ENCODE measurements at regions not wholly inside any gene's neighbourhood (a gene's known extent, or its start where the extent isn't known, plus 50 kb on each side); places are given as distances from the start of the nearest gene placed in this dataset.

DNA sequence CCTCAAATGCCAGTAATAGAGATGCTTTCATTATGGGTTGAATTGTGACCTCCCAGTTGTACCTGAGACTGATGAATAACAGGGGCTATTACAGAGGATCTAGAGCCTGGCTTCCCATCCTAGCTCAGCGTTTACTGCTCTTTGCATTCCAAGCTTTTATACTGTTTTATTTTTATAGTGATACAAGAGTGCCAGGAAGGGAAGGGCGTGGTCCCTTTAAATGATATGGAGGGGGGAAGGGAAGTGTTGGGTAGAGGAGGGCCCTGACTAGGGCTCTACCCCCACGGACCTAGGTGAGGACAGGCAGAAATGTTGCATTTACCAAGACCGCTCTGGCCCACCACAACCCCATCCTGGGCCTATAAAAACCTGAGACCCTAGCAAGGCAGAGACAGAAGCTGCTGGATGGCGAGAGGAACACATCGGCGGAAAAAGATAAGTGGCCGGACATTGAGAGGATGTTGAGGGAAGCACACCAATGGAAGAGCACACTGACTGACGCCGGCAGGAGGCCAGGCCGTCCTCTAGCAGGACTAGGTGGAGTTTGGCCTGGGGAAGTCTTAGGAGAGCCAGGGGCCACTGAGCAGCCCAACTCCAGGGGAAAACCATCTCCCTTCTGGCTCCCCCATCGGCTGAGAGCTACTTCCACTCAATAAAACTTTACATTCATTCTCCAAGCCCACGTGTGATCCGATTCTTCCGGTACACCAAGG, 1025.9 kb downstream of the TTLL7 start:
- TF ChIP-seq, protein P1, sequence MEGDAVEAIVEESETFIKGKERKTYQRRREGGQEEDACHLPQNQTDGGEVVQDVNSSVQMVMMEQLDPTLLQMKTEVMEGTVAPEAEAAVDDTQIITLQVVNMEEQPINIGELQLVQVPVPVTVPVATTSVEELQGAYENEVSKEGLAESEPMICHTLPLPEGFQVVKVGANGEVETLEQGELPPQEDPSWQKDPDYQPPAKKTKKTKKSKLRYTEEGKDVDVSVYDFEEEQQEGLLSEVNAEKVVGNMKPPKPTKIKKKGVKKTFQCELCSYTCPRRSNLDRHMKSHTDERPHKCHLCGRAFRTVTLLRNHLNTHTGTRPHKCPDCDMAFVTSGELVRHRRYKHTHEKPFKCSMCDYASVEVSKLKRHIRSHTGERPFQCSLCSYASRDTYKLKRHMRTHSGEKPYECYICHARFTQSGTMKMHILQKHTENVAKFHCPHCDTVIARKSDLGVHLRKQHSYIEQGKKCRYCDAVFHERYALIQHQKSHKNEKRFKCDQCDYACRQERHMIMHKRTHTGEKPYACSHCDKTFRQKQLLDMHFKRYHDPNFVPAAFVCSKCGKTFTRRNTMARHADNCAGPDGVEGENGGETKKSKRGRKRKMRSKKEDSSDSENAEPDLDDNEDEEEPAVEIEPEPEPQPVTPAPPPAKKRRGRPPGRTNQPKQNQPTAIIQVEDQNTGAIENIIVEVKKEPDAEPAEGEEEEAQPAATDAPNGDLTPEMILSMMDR (IDR thresholded peaks at IDR 0.05) = no peak
- no peak for TF ChIP-seq POLR2A (IDR thresholded peaks at IDR 0.05)

All from right lobe of liver (tissue), 4 donors.